Breast epithelium (tissue), 3 donors: ENCODE measurements at regions not wholly inside any gene's neighbourhood (a gene's known extent, or its start where the extent isn't known, plus 50 kb on each side); places are given as distances from the start of the nearest gene placed in this dataset.

ENCODE experiments used
- POLR2A ChIP-seq: fragments of 450-650 bp; IDR thresholded peaks from one replicate; pipeline ENCODE4 v1.6.1; 2016; ENCODE audit warnings: antibody characterized with exemption, mild to moderate bottlenecking, moderate library complexity
- POLR2AphosphoS5 ChIP-seq, 3 donors: sonication (generic); formaldehyde crosslinking; IDR thresholded peaks; one replicate each; pipeline ENCODE4 v1.6.1; 2017; ENCODE audit warnings: antibody characterized with exemption in 3 of 3
- TF ChIP-seq, protein P1 (sequence below), 3 donors: fragments of 450-650 bp; IDR thresholded peaks; one replicate each; pipeline ENCODE4 v1.5.1; 2016 to 2017; ENCODE audit warnings: antibody characterized with exemption in 3 of 3, mild to moderate bottlenecking in 3 of 3, moderate library complexity in 3 of 3

DNA sequence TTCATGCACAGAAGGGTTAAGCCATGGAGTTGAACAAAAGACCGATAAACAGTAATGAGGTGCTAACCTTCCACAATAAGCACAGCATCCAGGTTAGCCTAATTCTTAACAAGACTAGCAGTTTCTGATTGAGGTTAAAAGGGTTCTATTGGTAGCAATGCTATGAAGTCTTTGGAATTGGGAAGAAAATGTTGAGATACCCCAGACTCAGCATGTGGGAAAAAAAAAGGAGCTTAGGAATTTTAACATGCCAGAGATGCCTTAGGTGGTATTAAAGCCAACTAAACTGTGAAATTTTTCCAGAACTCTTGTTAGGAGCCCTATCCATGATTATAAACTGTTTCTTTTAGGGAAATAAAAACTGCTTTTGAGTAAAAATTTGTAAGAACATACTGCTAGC, 391.7 kb downstream of the GABRG1 start:
- TF ChIP-seq POLR2A: no peak
- TF ChIP-seq, protein P1, sequence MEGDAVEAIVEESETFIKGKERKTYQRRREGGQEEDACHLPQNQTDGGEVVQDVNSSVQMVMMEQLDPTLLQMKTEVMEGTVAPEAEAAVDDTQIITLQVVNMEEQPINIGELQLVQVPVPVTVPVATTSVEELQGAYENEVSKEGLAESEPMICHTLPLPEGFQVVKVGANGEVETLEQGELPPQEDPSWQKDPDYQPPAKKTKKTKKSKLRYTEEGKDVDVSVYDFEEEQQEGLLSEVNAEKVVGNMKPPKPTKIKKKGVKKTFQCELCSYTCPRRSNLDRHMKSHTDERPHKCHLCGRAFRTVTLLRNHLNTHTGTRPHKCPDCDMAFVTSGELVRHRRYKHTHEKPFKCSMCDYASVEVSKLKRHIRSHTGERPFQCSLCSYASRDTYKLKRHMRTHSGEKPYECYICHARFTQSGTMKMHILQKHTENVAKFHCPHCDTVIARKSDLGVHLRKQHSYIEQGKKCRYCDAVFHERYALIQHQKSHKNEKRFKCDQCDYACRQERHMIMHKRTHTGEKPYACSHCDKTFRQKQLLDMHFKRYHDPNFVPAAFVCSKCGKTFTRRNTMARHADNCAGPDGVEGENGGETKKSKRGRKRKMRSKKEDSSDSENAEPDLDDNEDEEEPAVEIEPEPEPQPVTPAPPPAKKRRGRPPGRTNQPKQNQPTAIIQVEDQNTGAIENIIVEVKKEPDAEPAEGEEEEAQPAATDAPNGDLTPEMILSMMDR (IDR thresholded peaks at IDR 0.05): no peak
- no peak for TF ChIP-seq POLR2AphosphoS5 (IDR thresholded peaks at IDR 0.05)
